ENCODE measurements at regions not wholly inside any gene's neighbourhood (a gene's known extent, or its start where the extent isn't known, plus 50 kb on each side); places are given as distances from the start of the nearest gene placed in this dataset.

- no peak for DNase-seq (ENCODE audit: low read depth, low spot score)
These were observed 446.8 kb downstream of the EIPR1 start for GRCh38 chr2:2930841-2931240.

- DNase-seq (ENCODE audit: low read depth, low spot score): no peak
These were observed 450.8 kb downstream of the EIPR1 start for GRCh38 chr2:2926858-2927175.

GRCh38 chr2:2926009-2926857 lies 451.4 kb downstream of the EIPR1 start:
- no peak for DNase-seq (ENCODE audit: low read depth, low spot score)

GRCh38 chr2:2922156-2922555 lies 455.5 kb downstream of the EIPR1 start:
- DNase-seq (ENCODE audit: low read depth, low spot score): no peak

GRCh38 chr2:2921011-2921720 lies 456.5 kb downstream of the EIPR1 start:
- no peak for DNase-seq (ENCODE audit: low read depth, low spot score)

- no peak for DNase-seq (ENCODE audit: low read depth, low spot score)
These were observed 457.8 kb downstream of the EIPR1 start for GRCh38 chr2:2919574-2920365.

- no peak for DNase-seq (ENCODE audit: low read depth, low spot score)
These were observed 458.6 kb downstream of the EIPR1 start for GRCh38 chr2:2919026-2919425.

- no peak for DNase-seq (ENCODE audit: low read depth, low spot score)
These were observed 461.0 kb downstream of the EIPR1 start for GRCh38 chr2:2916621-2917020.

GRCh38 chr2:2914252-2914651 lies 463.4 kb downstream of the EIPR1 start:
- no peak for DNase-seq (ENCODE audit: low read depth, low spot score)

- no peak for DNase-seq (ENCODE audit: low read depth, low spot score)
These were observed 464.0 kb downstream of the EIPR1 start for GRCh38 chr2:2913601-2914120.

- no peak for DNase-seq (ENCODE audit: low read depth, low spot score)
These were observed 464.9 kb downstream of the EIPR1 start for GRCh38 chr2:2912731-2913130.

GRCh38 chr2:2912293-2912692 lies 465.3 kb downstream of the EIPR1 start:
- no peak for DNase-seq (ENCODE audit: low read depth, low spot score)

- no peak for DNase-seq (ENCODE audit: low read depth, low spot score)
These were observed 467.4 kb downstream of the EIPR1 start for GRCh38 chr2:2910259-2910658.

GRCh38 chr2:2909086-2910035 lies 468.3 kb downstream of the EIPR1 start:
- DNase-seq (ENCODE audit: low read depth, low spot score): no peak

- DNase-seq (ENCODE audit: low read depth, low spot score): no peak
These were observed 471.5 kb downstream of the EIPR1 start for GRCh38 chr2:2906091-2906490.

- DNase-seq (ENCODE audit: low read depth, low spot score): no peak
These were observed 472.8 kb downstream of the EIPR1 start for GRCh38 chr2:2904721-2905350.

GRCh38 chr2:2902547-2903281 lies 474.9 kb downstream of the EIPR1 start:
- DNase-seq (ENCODE audit: low read depth, low spot score): no peak

GRCh38 chr2:2901384-2902345 lies 476.0 kb downstream of the EIPR1 start:
- no peak for DNase-seq (ENCODE audit: low read depth, low spot score)

- no peak for DNase-seq (ENCODE audit: low read depth, low spot score)
These were observed 477.8 kb downstream of the EIPR1 start for GRCh38 chr2:2899826-2900225.

All from astrocyte of the hippocampus (primary cell).